Activated CD8-positive, alpha-beta memory T cell treated with anti-CD3 and anti-CD28 coated beads, Interleukin-2, amount 50 U/mL, for 24 hours (primary cell): ENCODE measurements at regions not wholly inside any gene's neighbourhood (a gene's known extent, or its start where the extent isn't known, plus 50 kb on each side); places are given as distances from the start of the nearest gene placed in this dataset.
"Not testable (repeated sequence)": the region's sequence is repeated elsewhere in the genome, so short reads cannot be mapped to it uniquely, and the experiment has no call there.

Experiments
- DNase-seq: peaks from one replicate; pipeline ENCODE4 v3.0.0-alpha.2; 2020; ENCODE audit errors: extremely low read depth

DNA sequence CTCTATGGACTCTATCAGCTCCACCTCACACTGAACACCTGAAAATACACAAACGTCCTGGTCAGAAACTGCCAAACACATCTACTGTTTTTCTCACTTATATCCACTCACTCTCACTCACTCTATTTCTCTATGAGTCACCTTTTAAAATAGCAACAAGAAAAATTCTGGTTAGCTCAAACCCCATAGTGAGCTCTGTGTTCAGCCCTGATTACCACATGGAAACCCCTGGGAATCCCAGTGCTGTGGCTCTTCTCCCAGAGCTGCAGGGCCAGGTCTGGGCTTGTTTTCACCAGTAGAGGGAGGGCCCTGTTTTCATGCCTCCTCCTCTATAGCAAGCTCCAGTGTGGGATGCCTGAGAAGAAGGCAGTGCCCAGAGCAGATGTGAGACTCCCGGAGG lies 1126.1 kb downstream of the TMEM121 start:
- no peak for DNase-seq

- DNase-seq, result peak; percentile 7
These were observed 1131.1 kb downstream of the TMEM121 start for GRCh38 chr14:106657460-106657859.

GRCh38 chr14:106658066-106658860 lies 1131.9 kb downstream of the TMEM121 start:
- DNase-seq, result not testable (repeated sequence)

GRCh38 chr14:106661561-106661960 lies 1135.2 kb downstream of the TMEM121 start:
- DNase-seq, result peak; percentile 4

DNA sequence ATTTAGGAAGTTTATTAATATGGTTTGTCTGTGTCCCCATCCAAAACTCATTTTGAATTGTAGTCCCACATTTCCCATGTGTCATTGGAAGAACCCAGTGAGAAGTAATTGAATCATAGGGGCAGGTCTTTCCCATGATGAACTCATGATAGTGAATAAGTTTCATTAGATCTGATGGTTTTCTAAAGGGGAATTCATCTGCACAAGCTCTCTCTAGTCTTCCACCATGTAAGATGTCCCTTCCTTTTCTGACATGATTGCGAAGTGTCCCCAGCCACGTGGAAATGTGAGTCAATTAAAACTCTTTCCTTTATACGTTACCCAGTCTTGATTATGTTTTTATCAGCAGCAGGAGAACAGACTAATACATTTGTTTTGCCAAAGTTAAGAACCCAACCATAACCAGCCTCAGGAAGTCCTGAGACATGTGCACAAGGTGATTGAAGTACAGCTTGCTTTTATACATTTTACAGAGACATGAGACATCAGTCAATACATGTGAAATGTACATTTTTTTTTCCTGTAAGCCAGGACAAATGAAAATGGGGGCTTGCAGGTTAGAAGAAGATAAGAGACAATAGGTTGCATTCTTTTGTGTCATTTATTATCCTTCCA lies 1136.7 kb downstream of the TMEM121 start:
- no peak for DNase-seq

DNA sequence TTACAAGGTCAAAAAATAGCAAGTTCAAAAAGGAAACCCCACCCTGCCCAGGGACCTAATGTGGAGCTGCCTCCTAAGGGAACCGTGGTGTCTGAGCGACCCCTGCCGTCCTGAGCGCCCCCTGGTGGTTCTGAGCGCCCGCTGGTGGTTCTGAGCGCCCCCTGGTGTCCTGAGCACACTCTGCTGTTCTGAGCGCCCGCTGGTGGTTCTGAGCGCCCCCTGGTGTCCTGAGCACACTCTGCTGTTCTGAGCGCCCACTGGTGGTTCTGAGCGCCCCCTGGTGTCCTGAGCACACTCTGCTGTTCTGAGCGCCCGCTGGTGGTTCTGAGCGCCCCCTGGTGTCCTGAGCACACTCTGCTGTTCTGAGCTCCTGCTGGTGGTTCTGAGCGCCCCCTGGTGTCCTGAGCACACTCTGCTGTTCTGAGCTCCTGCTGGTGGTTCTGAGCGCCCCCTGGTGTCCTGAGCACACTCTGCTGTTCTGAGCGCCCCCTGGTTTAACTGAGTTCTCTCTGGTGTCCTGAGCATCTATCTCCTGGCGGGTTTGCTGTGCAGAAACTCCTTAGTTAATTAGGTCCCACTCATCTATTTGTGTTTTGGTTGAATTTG lies 1137.5 kb downstream of the TMEM121 start:
- peak; percentile 17 for DNase-seq

GRCh38 chr14:106665814-106666213 lies 1139.4 kb downstream of the TMEM121 start:
- no peak for DNase-seq

GRCh38 chr14:106666341-106666740 lies 1140.0 kb downstream of the TMEM121 start:
- no peak for DNase-seq

- no peak for DNase-seq
These were observed 1143.6 kb downstream of the TMEM121 start for GRCh38 chr14:106670011-106670410.

DNA sequence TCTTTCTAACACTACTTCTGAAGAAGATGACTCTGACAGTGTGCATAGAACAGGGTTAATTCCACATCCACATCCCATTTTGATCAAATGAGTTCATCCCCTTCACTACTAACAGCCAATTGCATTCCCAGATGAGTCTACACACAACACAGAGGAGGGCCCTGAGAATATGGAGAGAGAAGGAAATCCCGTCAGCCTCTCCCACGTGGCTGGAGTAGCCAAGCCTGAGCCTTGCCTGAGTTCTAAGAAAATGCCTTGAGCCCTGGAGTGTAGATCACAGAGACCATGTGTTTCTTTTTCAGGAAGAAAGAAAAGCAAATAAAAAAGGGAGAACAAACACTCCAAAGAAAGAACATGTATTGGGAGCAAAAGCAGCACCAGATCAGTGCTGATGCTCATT lies 1147.7 kb downstream of the TMEM121 start:
- DNase-seq, result not testable (repeated sequence)

DNA sequence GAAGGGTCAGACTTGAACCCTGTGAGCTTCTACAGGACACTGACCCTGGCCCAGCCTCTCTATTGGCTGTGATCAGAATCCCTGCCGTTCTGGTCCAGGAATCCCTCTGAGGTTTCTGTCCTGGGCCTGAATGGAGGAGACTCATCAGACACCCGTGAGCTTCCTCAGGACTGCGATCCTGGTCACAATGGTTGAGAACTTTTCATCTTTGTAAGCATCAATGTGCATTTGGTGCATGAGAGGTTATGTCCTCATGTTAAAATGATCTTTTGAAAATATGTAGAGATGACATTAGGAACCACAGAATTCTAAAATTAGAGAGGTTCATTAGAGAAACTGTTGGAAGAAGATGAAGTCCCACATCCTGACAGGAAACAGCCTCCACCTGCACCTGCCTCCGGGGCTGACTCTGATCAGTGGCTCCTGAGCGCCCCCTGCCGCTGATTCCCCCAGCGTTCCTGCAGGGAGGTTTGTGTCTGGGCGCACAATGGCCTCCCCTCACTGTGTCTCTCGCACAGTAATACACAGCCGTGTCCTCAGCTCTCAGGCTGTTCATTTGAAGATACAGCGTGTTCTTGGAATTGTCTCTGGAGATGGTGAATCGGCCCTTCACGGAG lies 1148.2 kb downstream of the TMEM121 start:
- DNase-seq, result not testable (repeated sequence)

- not testable (repeated sequence) for DNase-seq
These were observed 1149.3 kb downstream of the TMEM121 start for GRCh38 chr14:106675716-106676115.

DNA sequence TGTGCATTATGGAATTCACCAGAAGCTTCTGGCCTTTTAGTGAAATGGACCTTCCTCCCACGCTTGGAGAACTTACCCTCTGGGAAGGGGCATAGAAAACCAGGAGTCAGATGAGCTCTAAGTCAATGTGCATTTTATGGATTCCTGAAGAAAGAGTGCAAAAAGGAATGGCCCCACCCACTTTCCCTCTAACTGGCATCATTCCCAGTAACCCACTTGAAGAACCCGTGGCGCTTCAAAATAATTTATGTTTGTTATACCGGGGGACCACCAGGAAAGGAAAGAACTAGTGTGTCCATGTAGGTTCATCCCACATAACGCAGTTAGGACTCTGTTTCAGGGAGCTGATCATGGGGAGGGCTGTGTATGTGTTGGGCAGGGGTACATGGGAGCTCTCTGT lies 1153.4 kb downstream of the TMEM121 start:
- no peak for DNase-seq

DNA sequence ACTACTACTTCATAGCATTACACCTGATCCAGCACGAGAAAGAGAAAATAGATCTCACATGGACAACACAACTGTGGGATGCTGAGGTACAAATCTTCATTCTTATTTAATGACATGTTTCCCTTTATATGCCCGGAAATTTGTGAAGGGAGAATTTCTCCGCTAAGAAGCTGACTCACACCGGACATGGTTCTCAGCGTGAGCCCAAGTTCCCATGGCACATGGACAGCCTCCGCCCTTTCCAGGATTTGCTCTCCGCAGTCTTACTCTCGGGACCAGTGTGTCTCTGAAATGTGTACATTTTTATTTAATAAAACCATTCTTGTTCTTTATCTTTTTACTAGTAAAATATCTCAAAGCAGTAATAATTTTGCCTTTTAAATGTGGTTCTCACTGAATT lies 1154.8 kb downstream of the TMEM121 start:
- no peak for DNase-seq

DNA sequence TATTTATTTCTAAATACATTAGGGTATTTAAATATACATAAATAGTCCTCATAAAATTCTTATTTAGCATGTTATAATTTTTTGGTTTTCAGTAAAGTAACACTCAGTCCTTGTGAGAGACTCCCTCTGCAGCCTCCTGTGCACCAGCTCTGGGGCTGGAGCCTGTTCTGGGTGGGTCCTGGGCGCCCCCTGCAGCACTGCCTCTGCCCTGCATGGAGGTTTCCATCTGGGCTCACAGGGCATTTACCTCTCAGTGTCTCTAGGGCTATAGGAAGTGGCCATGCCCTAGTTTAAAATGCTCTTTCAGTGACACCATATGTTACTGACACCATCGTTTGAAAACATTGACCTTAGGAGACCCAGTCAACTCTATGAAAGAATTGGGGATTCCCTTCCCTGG lies 1155.2 kb downstream of the TMEM121 start:
- DNase-seq, result no peak

DNA sequence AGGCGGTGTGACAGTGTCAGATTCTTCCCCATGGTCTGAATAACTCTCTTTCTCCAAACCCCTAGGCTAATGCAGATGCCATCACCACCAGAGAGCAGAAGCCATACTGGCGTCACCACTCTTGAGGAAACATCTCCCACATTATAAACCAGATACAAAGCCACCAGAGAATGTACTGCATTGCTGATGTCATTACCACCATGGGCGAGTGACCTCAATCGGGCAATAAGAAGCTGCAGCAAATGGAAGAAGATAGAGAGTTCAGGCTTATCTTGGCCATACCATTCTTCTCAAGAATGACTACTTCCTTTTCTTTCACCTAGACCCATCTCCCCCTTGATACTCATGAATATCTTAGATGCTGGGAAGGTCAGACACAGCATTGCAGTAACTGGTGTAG lies 1157.2 kb downstream of the TMEM121 start:
- no peak for DNase-seq

GRCh38 chr14:106686533-106686932 lies 1160.2 kb downstream of the TMEM121 start:
- no peak for DNase-seq

- DNase-seq, result no peak
These were observed 1164.0 kb downstream of the TMEM121 start for GRCh38 chr14:106690333-106690891.

DNA sequence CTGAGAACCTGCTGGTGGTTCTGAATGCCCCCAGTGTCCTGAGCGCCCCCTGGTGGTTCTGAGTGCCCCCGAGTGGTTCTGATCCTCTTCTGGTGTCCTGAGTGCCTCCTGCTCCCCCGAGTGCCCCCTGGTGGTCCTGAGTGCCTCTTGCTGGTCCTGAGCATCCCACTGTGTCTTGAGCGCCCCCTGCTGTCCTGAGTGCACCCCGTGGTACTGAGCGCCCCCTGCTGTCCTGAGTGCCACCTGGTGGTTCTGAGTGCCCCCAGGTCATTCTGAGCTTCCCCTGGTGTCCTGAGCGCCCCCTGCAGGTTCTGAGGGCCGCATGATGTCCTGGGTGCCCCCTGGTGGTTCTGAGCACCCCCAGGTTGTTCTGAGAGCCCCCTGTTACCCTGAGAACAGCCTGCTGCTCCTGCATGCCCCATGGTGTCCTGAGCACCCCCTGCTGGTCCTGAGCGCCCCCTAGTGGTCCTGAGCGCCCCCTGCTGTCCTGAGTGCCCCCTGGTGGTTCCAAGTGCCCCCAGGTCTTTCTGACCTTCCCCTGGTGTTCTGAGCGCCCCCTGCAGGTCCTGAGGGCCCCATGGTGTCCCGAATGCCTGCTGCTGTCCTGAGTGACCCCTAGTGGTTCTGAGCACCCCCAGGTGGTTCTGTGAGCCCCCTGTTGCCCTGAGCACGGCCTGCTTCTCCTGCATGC lies 1165.4 kb downstream of the TMEM121 start:
- peak; percentile 30 for DNase-seq

GRCh38 chr14:106694638-106695393 lies 1168.4 kb downstream of the TMEM121 start:
- DNase-seq, result peak; percentile 55
